MM.1S (cell line): ENCODE measurements at regions not wholly inside any gene's neighbourhood (a gene's known extent, or its start where the extent isn't known, plus 50 kb on each side); places are given as distances from the start of the nearest gene placed in this dataset.

ENCODE experiments used
- EZH2 ChIP-seq: fragments of 300-600 bp; sonication (generic); optimal IDR thresholded peaks from 2 replicates; pipeline ENCODE3; 2017; ENCODE audit warnings: low read depth, mild to moderate bottlenecking, antibody characterized with exemption, low read length, mixed read lengths
- TF ChIP-seq, protein P1 (sequence below): fragments of 300-600 bp; sonication (generic); IDR thresholded peaks from 2 replicates; pipeline ENCODE4 v1.5.1; 2016; ENCODE audit warnings: antibody characterized with exemption, low read length, mixed read lengths

DNA sequence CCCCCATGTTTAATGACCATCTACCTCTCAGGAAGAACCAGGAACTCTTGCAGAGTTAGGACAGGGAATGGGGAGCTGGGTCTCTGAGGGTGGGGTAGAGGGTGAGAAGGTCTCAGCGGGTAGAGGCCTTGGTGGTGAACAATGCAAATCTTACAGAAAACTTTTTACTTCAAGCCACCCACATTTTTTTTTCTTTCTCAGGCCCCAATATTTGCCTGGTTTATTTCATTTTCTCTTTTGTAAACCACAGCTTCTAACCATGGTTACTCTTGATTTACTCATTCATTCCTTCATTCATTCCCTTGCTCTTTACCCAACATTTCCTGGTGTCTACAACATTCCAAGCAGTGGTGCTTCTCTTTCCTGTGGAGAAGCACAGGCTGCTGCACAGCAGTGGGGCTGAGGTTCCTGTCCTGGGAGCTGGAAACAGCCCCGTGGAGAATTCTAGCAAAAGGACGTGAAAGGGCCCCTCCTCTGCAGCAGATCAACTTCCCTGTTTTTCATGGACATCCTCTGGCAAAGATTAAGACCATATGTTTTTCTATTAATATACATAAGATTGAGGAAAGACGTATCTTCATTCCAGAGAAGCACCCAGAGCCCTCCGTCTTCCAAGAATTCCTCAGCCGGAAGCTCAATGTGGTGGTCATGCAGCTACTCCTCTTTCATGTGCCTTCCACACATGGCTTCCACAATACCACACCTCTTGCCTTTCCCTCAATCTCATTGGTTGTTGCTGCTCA is 224.4 kb upstream of the SESN3 start:
- TF ChIP-seq, protein P1, sequence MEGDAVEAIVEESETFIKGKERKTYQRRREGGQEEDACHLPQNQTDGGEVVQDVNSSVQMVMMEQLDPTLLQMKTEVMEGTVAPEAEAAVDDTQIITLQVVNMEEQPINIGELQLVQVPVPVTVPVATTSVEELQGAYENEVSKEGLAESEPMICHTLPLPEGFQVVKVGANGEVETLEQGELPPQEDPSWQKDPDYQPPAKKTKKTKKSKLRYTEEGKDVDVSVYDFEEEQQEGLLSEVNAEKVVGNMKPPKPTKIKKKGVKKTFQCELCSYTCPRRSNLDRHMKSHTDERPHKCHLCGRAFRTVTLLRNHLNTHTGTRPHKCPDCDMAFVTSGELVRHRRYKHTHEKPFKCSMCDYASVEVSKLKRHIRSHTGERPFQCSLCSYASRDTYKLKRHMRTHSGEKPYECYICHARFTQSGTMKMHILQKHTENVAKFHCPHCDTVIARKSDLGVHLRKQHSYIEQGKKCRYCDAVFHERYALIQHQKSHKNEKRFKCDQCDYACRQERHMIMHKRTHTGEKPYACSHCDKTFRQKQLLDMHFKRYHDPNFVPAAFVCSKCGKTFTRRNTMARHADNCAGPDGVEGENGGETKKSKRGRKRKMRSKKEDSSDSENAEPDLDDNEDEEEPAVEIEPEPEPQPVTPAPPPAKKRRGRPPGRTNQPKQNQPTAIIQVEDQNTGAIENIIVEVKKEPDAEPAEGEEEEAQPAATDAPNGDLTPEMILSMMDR: no peak
- no peak for TF ChIP-seq EZH2
